PC-3 (cell line): ENCODE measurements at regions not wholly inside any gene's neighbourhood (a gene's known extent, or its start where the extent isn't known, plus 50 kb on each side); places are given as distances from the start of the nearest gene placed in this dataset.

Experiments
- ATAC-seq: fragments of 200-7000 bp; cut with Tn5 transposase; 2 replicates; pipeline ENCODE4 v1.9.1; 2020; ENCODE audit warnings: mild to moderate bottlenecking, moderate library complexity
- BruUV-seq: library from RNA; stranded (reverse); fragments of 400-500 nt; replicated peaks from 2 replicates; lab custom pipeline; 2021; lab: Mats Ljungman, UMichigan
- CTCF ChIA-PET: fragments of 300-600 bp; sonication (Branson Sonifier 250); formaldehyde crosslinking; loops from one replicate; lab custom pipeline; 2022; ENCODE audit warnings: antibody characterized with exemption; lab: Charles Lee
- POLR2A ChIA-PET: fragments of 300-600 bp; sonication (Branson Sonifier 250); formaldehyde crosslinking; loops from one replicate; lab custom pipeline; 2022; ENCODE audit warnings: antibody characterized with exemption; ENCODE audit not compliant: unreplicated experiment; lab: Charles Lee
- DNase-seq: peaks from one replicate; pipeline ENCODE4 v3.0.0-alpha.2; 2015
- H2AFZ ChIP-seq: fragments of 300-600 bp; sonication (generic); 2 replicates; pipeline ENCODE4 v1.6.0; 2016; ENCODE audit warnings: antibody characterized with exemption, low read length
- H3F3A ChIP-seq: fragments of 300-600 bp; sonication (generic); one replicate; pipeline ENCODE4 v1.6.0; 2017; ENCODE audit warnings: antibody characterized with exemption, low read length, control low read depth, mild to moderate bottlenecking; ENCODE audit not compliant: unreplicated experiment
- H3K27ac ChIP-seq: fragments of 300-600 bp; sonication (generic); 2 replicates; pipeline ENCODE4 v1.5.1; 2016; ENCODE audit warnings: mild to moderate bottlenecking, low read length
- H3K27me3 ChIP-seq: fragments of 300-600 bp; sonication (generic); 2 replicates; pipeline ENCODE4 v1.6.1; 2016; ENCODE audit warnings: low read length, mixed read lengths
- H3K36me3 ChIP-seq: fragments of 300-600 bp; sonication (generic); 2 replicates; pipeline ENCODE4 v1.6.1; 2016; ENCODE audit warnings: low read depth, mixed run types, low read length, mixed read lengths
- H3K4me1 ChIP-seq: fragments of 300-600 bp; sonication (generic); 2 replicates; pipeline ENCODE4 v1.5.1; 2016; ENCODE audit warnings: low read length; ENCODE audit not compliant: insufficient read depth
- H3K4me2 ChIP-seq: fragments of 300-600 bp; sonication (generic); 2 replicates; pipeline ENCODE4 v1.6.0; 2016; ENCODE audit warnings: low read length
- H3K4me3 ChIP-seq: fragments of 300-600 bp; sonication (generic); 2 replicates; pipeline ENCODE4 v1.5.1; 2016; ENCODE audit warnings: mild to moderate bottlenecking, low read length, mixed read lengths
- H3K79me2 ChIP-seq: fragments of 300-600 bp; sonication (generic); 2 replicates; pipeline ENCODE4 v1.6.1; 2017; ENCODE audit warnings: low read length, mixed read lengths
- H3K9ac ChIP-seq: fragments of 300-600 bp; sonication (generic); 2 replicates; pipeline ENCODE4 v1.6.0; 2016; ENCODE audit warnings: mild to moderate bottlenecking, low read length
- H3K9me2 ChIP-seq: fragments of 300-600 bp; sonication (generic); replicated peaks from 2 replicates; pipeline ENCODE4 v1.6.1; 2016; ENCODE audit warnings: mixed run types, low read length, mixed read lengths
- H3K9me3 ChIP-seq: fragments of 300-600 bp; sonication (generic); 2 replicates; pipeline ENCODE4 v1.6.1; 2016; ENCODE audit warnings: low read length, mixed read lengths
- H4K20me1 ChIP-seq: fragments of 300-600 bp; sonication (generic); 2 replicates; pipeline ENCODE4 v1.6.1; 2016; ENCODE audit warnings: low read length, mixed read lengths
- CTCF ChIP-seq: fragments of 300-600 bp; sonication (generic); conservative IDR thresholded peaks from 2 replicates; pipeline ENCODE4 v1.5.1; 2017; ENCODE audit warnings: antibody characterized with exemption, low read depth, mild to moderate bottlenecking, low read length
- EZH2 ChIP-seq: fragments of 300-600 bp; sonication (generic); IDR thresholded peaks from one replicate; pipeline ENCODE4 v1.6.1; 2017; ENCODE audit warnings: antibody characterized with exemption, mild to moderate bottlenecking, low read length; ENCODE audit not compliant: unreplicated experiment
- EZH2phosphoT487 ChIP-seq: fragments of 300-600 bp; sonication (generic); IDR thresholded peaks from 2 replicates; pipeline ENCODE4 v1.6.1; 2018; ENCODE audit warnings: mild to moderate bottlenecking, antibody characterized with exemption, low read length, borderline replicate concordance
- intact Hi-C: fragments of 100-400 bp; cut with micrococcal nuclease; formaldehyde crosslinking; loops from 2 replicates; pipeline ENCODE4 v1.9.0; 2023

DNA sequence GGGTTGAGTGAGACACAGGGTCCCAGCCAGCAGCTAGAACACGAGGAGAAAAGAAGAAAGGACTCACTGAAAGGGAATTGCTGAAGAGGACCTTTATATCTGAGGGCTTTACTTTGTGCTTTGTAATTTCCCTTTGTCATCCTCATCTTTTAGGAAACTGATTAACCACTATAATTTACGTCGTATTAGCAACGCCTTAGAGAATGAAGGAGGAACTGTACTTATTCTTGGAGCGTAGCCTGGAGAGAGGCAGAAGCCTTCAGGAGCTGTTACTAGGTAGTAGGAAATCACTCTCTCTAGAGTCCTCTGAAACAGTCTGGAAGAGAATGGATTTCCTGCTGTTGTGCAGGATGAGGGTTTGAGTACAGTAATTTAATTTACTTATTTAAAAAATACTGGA is 101.0 kb upstream of the STEAP1B start:
- intact Hi-C loops, result loop anchor here (5.0 kb wide), 1 partner anchor 41 kb away; no protein-coding TSS in a partner anchor
- no peaks in the 10 kb centered on the region for H3K27me3 ChIP-seq
- no peak for TF ChIP-seq EZH2
- no peak for TF ChIP-seq CTCF
- TF ChIP-seq EZH2phosphoT487, result no peak
- H2AFZ ChIP-seq, result no peak overlapping the region
- POLR2A ChIA-PET, result no interaction called here
- no peak overlapping the region for H3K9ac ChIP-seq
- no peaks in the 10 kb centered on the region for H3K9me2 ChIP-seq
- H3K79me2 ChIP-seq, result no peaks in the 10 kb centered on the region
- H3K27ac ChIP-seq, result no peak overlapping the region
- DNase-seq (no peak), ATAC-seq (no peak)
- H3K4me1 ChIP-seq, result peaks cover 21% of the 10 kb centered on the region
- no peaks in the 10 kb centered on the region for H3F3A ChIP-seq
- BruUV-seq, result no TSS peak
- CTCF ChIA-PET, result no interaction called here
- H3K36me3 ChIP-seq, result no peaks in the 10 kb centered on the region
- H4K20me1 ChIP-seq, result no peaks in the 10 kb centered on the region
- H3K4me2 ChIP-seq, result no peak overlapping the region
- no peak overlapping the region for H3K4me3 ChIP-seq
- no peaks in the 10 kb centered on the region for H3K9me3 ChIP-seq

GRCh38 chr7:22598318-22598920 is 98.4 kb upstream of the STEAP1B start:
- H4K20me1 ChIP-seq, result no peaks in the 10 kb centered on the region
- H3K4me1 ChIP-seq, result peaks cover 30% of the 10 kb centered on the region
- peak overlapping the region; percentile 74 for H3K9ac ChIP-seq
- H2AFZ ChIP-seq, result no peak overlapping the region
- H3K79me2 ChIP-seq, result no peaks in the 10 kb centered on the region
- ATAC-seq (no peak), DNase-seq (no peak)
- H3F3A ChIP-seq, result no peaks in the 10 kb centered on the region
- no TSS peak for BruUV-seq
- H3K27ac ChIP-seq, result peak overlapping the region; percentile 93
- ChIA-PET CTCF (no interaction called here), POLR2A (no interaction called here)
- no peaks in the 10 kb centered on the region for H3K27me3 ChIP-seq
- no peaks in the 10 kb centered on the region for H3K9me2 ChIP-seq
- no peaks in the 10 kb centered on the region for H3K9me3 ChIP-seq
- H3K4me2 ChIP-seq, result 0 out of 2 replicates have a peak overlapping the region, but pooled peaks have one; percentile 34
- H3K4me3 ChIP-seq, result no peak overlapping the region
- TF ChIP-seq EZH2, result no peak
- no peaks in the 10 kb centered on the region for H3K36me3 ChIP-seq
- intact Hi-C loops, result loop anchor here (5.0 kb wide), 1 partner anchor 36 kb away; no protein-coding TSS in a partner anchor

- no peaks in the 10 kb centered on the region for H4K20me1 ChIP-seq
- ChIA-PET POLR2A (no interaction called here), CTCF (no interaction called here)
- H3F3A ChIP-seq, result no peaks in the 10 kb centered on the region
- H3K36me3 ChIP-seq, result no peaks in the 10 kb centered on the region
- peak; percentile 72 for ATAC-seq
- peak; percentile 84 for DNase-seq
- peaks cover 30% of the 10 kb centered on the region for H3K4me1 ChIP-seq
- H3K4me3 ChIP-seq, result no peak overlapping the region
- TF ChIP-seq EZH2phosphoT487 (no peak), CTCF (no peak), EZH2 (no peak)
- no peaks in the 10 kb centered on the region for H3K27me3 ChIP-seq
- intact Hi-C loops, result loop anchor here (5.0 kb wide), 1 partner anchor 36 kb away; no protein-coding TSS in a partner anchor
- no peaks in the 10 kb centered on the region for H3K79me2 ChIP-seq
- H3K27ac ChIP-seq, result peak overlapping the region; percentile 93
- H3K4me2 ChIP-seq, result 0 out of 2 replicates have a peak overlapping the region, but pooled peaks have one; percentile 34
- BruUV-seq, result no TSS peak
- peak overlapping the region; percentile 74 for H3K9ac ChIP-seq
- H3K9me3 ChIP-seq, result no peaks in the 10 kb centered on the region
- no peaks in the 10 kb centered on the region for H3K9me2 ChIP-seq
- no peak overlapping the region for H2AFZ ChIP-seq
Measured at GRCh38 chr7:22597844-22598243, 97.9 kb upstream of the STEAP1B start.
